Testis (tissue), 2 donors: ENCODE measurements at regions not wholly inside any gene's neighbourhood (a gene's known extent, or its start where the extent isn't known, plus 50 kb on each side); places are given as distances from the start of the nearest gene placed in this dataset.

Source experiments
- DNase-seq: peaks from one replicate; pipeline ENCODE4 v3.0.0-alpha.2; 2019
- H3K27ac ChIP-seq, 2 donors: fragments of 200-600 bp; sonication (generic); one replicate each; pipeline ENCODE4 v1.5.1; 2019
- H3K27me3 ChIP-seq: fragments of 200-600 bp; sonication (generic); one replicate; pipeline ENCODE4 v1.5.1; 2019
- H3K36me3 ChIP-seq: fragments of 200-600 bp; sonication (generic); one replicate; pipeline ENCODE4 v1.5.1; 2017; ENCODE audit warnings: low read depth; ENCODE audit errors: missing control alignments
- H3K4me1 ChIP-seq: fragments of 200-600 bp; sonication (generic); one replicate; pipeline ENCODE4 v1.5.1; 2019
- H3K4me3 ChIP-seq, 2 donors: fragments of 200-600 bp; sonication (generic); one replicate each; pipeline ENCODE4 v1.5.1; 2017 to 2019
- H3K9me3 ChIP-seq: fragments of 200-600 bp; sonication (generic); one replicate; pipeline ENCODE4 v1.5.1; 2017
- CTCF ChIP-seq, 3 experiments: fragments of 450-650 bp in 2 of 3; fragments of 200-600 bp in 1 of 3; sonication (generic) in 1 of 3; IDR thresholded peaks; one replicate each; pipeline ENCODE4 v1.5.1; 2016 to 2019; ENCODE audit warnings: antibody characterized with exemption in 3 of 3, mild to moderate bottlenecking in 2 of 3, moderate library complexity in 1 of 3
- POLR2A ChIP-seq: fragments of 450-650 bp; IDR thresholded peaks from one replicate; pipeline ENCODE4 v1.6.1; 2017; ENCODE audit warnings: antibody characterized with exemption, mild to moderate bottlenecking, moderate library complexity
- WGBS, 2 donors: methylation state at CpG; one replicate each; pipeline ENCODE4 v1.1.5; 2018; 5-methylcytosine and 5-hydroxymethylcytosine counted together
- intact Hi-C: fragments of 100-400 bp; cut with DNase I; formaldehyde crosslinking; loops from one replicate; pipeline ENCODE4 v1.15.1; 2023; ENCODE audit warnings: low total_unique reads

DNA sequence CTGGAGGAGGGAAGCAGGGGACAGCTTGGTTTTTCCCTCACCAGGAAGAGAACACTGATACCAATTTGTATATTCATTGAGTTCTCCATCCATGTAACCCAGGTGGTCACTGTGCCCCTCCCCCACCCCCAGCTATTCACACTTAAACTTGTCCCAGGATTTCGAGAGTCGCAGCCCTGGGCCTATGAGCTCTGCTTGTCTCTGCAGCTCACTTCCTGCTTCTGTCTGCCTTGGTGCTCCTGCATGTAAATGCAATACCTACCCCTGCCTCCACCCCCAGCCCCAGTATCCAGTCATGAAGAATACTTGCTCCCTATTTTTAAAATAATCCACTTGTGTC is 452.2 kb downstream of the BCL11B start:
- Histone ChIP-seq H3K27ac (no peak overlapping the region), H3K4me1 (no peaks in the 10 kb centered on the region), H3K27me3 (no peaks in the 10 kb centered on the region), H3K36me3 (no peaks in the 10 kb centered on the region), H3K9me3 (no peaks in the 10 kb centered on the region), H3K4me3 (no peak overlapping the region)
- WGBS, 2 donors, result 51 to 71% methylated on average over 2 of the region's 2 CpGs
- intact Hi-C loops, result no loop called here
- no peak for TF ChIP-seq CTCF (IDR thresholded peaks at IDR 0.05)
- DNase-seq, result no peak

DNA sequence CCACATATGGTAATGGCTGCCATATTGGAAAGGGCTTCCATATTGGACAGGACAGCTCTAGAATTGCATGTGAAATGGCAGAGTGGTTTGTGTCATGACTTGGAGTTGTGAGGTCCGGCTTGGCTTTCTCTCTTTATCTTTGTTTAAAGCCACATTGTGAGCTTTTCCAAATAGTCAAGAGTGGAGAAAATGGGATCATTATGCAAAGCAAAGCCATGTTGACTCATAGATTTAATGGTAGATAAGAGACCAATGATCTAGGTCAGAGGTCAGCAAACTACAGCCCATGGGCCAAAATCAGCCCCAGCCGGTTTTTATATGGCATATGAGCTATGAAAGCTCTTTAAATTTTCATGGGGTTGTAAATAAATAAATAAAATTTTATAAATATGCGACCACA is 449.1 kb downstream of the BCL11B start:
- H3K4me1 ChIP-seq, result no peaks in the 10 kb centered on the region
- intact Hi-C loops, result no loop called here
- no peak overlapping the region for H3K4me3 ChIP-seq
- TF ChIP-seq CTCF (IDR thresholded peaks at IDR 0.05), result no peak
- no peak for DNase-seq
- 90 to 93% methylated on average over 3 of the region's 3 CpGs for WGBS, 2 donors
- H3K27ac ChIP-seq, result no peak overlapping the region
- H3K36me3 ChIP-seq, result no peaks in the 10 kb centered on the region
- no peaks in the 10 kb centered on the region for H3K9me3 ChIP-seq
- H3K27me3 ChIP-seq, result no peaks in the 10 kb centered on the region

GRCh38 chr14:98826618-98827017 is 445.4 kb downstream of the BCL11B start:
- Histone ChIP-seq H3K36me3 (no peaks in the 10 kb centered on the region), H3K4me1 (no peaks in the 10 kb centered on the region), H3K27ac (no peak overlapping the region), H3K4me3 (no peak overlapping the region), H3K9me3 (no peaks in the 10 kb centered on the region), H3K27me3 (no peaks in the 10 kb centered on the region)
- TF ChIP-seq CTCF (IDR thresholded peaks at IDR 0.05), result no peak
- TF ChIP-seq POLR2A, result no peak
- 45 to 64% methylated on average over 1 of the region's 1 CpG for WGBS, 2 donors
- intact Hi-C loops, result no loop called here
- no peak for DNase-seq

- intact Hi-C loops, result no loop called here
- Histone ChIP-seq H3K4me1 (no peaks in the 10 kb centered on the region), H3K4me3 (no peak overlapping the region), H3K36me3 (no peaks in the 10 kb centered on the region), H3K27me3 (no peaks in the 10 kb centered on the region), H3K27ac (no peak overlapping the region), H3K9me3 (no peaks in the 10 kb centered on the region)
- TF ChIP-seq POLR2A, result no peak
- TF ChIP-seq CTCF (IDR thresholded peaks at IDR 0.05), result no peak
- DNase-seq, result no peak
- 91 to 93% methylated on average over 2 of the region's 2 CpGs for WGBS, 2 donors
Observed at GRCh38 chr14:98834119-98834518, 437.9 kb downstream of the BCL11B start.

GRCh38 chr14:98835051-98835824 is 436.8 kb downstream of the BCL11B start:
- Histone ChIP-seq H3K36me3 (no peaks in the 10 kb centered on the region), H3K9me3 (no peaks in the 10 kb centered on the region), H3K27me3 (no peaks in the 10 kb centered on the region), H3K4me3 (no peak overlapping the region), H3K4me1 (no peaks in the 10 kb centered on the region), H3K27ac (no peak overlapping the region)
- WGBS, 2 donors, result 81 to 87% methylated on average over 14 of the region's 14 CpGs
- intact Hi-C loops, result no loop called here
- DNase-seq, result no peak
- no peak for TF ChIP-seq POLR2A
- no peak for TF ChIP-seq CTCF (IDR thresholded peaks at IDR 0.05)
